ENCODE measurements at regions not wholly inside any gene's neighbourhood (a gene's known extent, or its start where the extent isn't known, plus 50 kb on each side); places are given as distances from the start of the nearest gene placed in this dataset.

DNA sequence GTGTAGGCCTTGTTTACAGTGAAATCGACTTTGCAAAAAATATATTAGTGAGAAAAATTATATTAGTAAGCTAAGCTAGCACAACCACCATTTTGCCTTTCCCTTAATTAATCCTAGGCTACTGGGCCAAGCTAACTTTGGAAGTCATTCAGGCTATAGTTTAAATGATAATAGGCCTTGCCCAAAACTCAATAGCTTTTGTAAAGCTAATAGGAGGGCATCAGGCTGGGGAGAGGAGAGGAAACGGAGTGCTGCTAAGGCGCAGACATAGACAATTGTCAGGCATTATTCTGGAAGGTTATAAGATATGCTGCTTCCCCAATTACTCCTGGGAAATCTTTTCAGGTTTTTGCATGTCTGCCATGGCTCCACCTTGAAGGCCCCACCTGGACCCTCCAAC lies 1286.0 kb downstream of the NSUN3 start:
- Histone ChIP-seq H3K9me3 (ENCODE audit: control insufficient read depth, insufficient read depth, low read length) (peaks cover 4% of the 10 kb centered on the region), H3K36me3 (ENCODE audit: control insufficient read depth, insufficient read depth, low read length) (no peaks in the 10 kb centered on the region), H3K27ac (ENCODE audit: low read length) (no peak overlapping the region), H3K4me3 (ENCODE audit: low read length) (no peak overlapping the region), H3K27me3 (ENCODE audit: control insufficient read depth, insufficient read depth, low read length) (no peaks in the 10 kb centered on the region), H3K4me1 (ENCODE audit: control insufficient read depth, insufficient read depth, low read length) (no peaks in the 10 kb centered on the region)
- H3K27ac Mint-ChIP-seq = no peak overlapping the region
- H3K36me3 Mint-ChIP-seq = no peaks in the 10 kb centered on the region
- no peak overlapping the region for H3K4me3 Mint-ChIP-seq
- no peaks in the 10 kb centered on the region for H3K27me3 Mint-ChIP-seq (ENCODE audit: low read depth in 2 of 2)
- H3K9me3 Mint-ChIP-seq = peaks cover 6 to 19% of the 10 kb centered on the region in 2 donors
- ATAC-seq = no peak
- TF ChIP-seq, protein P1, sequence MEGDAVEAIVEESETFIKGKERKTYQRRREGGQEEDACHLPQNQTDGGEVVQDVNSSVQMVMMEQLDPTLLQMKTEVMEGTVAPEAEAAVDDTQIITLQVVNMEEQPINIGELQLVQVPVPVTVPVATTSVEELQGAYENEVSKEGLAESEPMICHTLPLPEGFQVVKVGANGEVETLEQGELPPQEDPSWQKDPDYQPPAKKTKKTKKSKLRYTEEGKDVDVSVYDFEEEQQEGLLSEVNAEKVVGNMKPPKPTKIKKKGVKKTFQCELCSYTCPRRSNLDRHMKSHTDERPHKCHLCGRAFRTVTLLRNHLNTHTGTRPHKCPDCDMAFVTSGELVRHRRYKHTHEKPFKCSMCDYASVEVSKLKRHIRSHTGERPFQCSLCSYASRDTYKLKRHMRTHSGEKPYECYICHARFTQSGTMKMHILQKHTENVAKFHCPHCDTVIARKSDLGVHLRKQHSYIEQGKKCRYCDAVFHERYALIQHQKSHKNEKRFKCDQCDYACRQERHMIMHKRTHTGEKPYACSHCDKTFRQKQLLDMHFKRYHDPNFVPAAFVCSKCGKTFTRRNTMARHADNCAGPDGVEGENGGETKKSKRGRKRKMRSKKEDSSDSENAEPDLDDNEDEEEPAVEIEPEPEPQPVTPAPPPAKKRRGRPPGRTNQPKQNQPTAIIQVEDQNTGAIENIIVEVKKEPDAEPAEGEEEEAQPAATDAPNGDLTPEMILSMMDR (IDR thresholded peaks at IDR 0.05) = no peak
- H3K4me1 Mint-ChIP-seq = no peaks in the 10 kb centered on the region
- no peak for DNase-seq
- intact Hi-C loops (cut with micrococcal nuclease) = no loop called here
- 93% methylated on average over 2 of the region's 3 CpGs for WGBS (ENCODE audit: insufficient coverage)

DNA sequence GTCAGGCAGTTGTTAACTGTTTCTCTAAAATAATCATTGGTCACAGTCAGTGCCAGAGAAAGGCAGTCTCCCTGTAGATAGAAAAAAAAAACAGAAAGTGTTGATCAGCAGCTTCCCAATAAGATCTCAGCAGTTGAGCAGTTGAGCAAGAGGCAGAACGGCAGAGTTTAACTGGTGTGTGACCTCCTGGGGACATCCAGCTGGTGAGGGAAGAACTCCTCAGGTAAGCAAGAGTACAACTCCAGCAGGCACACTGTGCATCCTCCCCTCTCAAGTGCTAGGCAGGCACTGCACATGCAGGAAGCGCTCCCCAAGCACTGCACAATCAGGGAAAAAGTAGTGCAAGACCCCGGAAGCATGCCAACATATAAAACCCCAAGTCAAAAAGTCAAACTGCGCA lies 1287.2 kb downstream of the NSUN3 start:
- H3K4me3 Mint-ChIP-seq = no peak overlapping the region
- no peaks in the 10 kb centered on the region for H3K4me1 ChIP-seq (ENCODE audit: control insufficient read depth, insufficient read depth, low read length)
- no peak overlapping the region for H3K27ac Mint-ChIP-seq
- TF ChIP-seq, protein P1 (IDR thresholded peaks at IDR 0.05) = no peak
- peaks cover 4% of the 10 kb centered on the region for H3K9me3 ChIP-seq (ENCODE audit: control insufficient read depth, insufficient read depth, low read length)
- peaks cover 5 to 24% of the 10 kb centered on the region in 2 donors for H3K9me3 Mint-ChIP-seq
- DNase-seq (no peak), ATAC-seq (no peak)
- intact Hi-C loops (cut with micrococcal nuclease) = no loop called here
- H3K27me3 ChIP-seq (ENCODE audit: control insufficient read depth, insufficient read depth, low read length) = no peaks in the 10 kb centered on the region
- no peaks in the 10 kb centered on the region for H3K27me3 Mint-ChIP-seq (ENCODE audit: low read depth in 2 of 2)
- H3K4me3 ChIP-seq (ENCODE audit: low read length) = no peak overlapping the region
- H3K36me3 ChIP-seq (ENCODE audit: control insufficient read depth, insufficient read depth, low read length) = no peaks in the 10 kb centered on the region
- 84% methylated on average over 4 of the region's 4 CpGs for WGBS (ENCODE audit: insufficient coverage)
- H3K36me3 Mint-ChIP-seq = no peaks in the 10 kb centered on the region
- no peaks in the 10 kb centered on the region for H3K4me1 Mint-ChIP-seq
- H3K27ac ChIP-seq (ENCODE audit: low read length) = no peak overlapping the region

DNA sequence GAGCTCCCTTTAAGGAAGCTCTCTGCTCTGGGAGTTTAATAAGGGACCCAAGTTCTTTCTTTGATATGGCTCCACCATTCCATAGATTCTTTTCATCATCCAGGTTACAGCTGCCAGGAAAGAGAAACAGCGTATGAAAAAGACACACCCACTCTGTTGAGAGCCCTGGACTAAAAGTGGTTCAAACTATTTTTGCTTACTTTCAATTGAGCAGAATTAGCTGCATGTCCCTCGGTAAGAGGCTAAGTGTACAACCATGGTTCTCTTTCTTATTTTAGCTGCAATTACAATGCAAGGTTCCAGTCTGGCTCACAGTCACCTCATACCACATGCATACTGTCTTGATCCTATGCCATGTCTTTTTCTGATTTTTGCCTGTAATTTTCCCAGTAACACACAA lies 1288.3 kb downstream of the NSUN3 start:
- DNase-seq (no peak), ATAC-seq (no peak)
- no peaks in the 10 kb centered on the region for H3K27me3 ChIP-seq (ENCODE audit: control insufficient read depth, insufficient read depth, low read length)
- 91% methylated on average over 2 of the region's 2 CpGs for WGBS (ENCODE audit: insufficient coverage)
- H3K4me3 ChIP-seq (ENCODE audit: low read length) = no peak overlapping the region
- Mint-ChIP-seq H3K9me3 (peaks cover 5 to 22% of the 10 kb centered on the region in 2 donors), H3K4me3 (no peak overlapping the region), H3K27ac (no peak overlapping the region), H3K27me3 (ENCODE audit: low read depth in 2 of 2) (no peaks in the 10 kb centered on the region), H3K36me3 (no peaks in the 10 kb centered on the region), H3K4me1 (no peaks in the 10 kb centered on the region)
- no peaks in the 10 kb centered on the region for H3K36me3 ChIP-seq (ENCODE audit: control insufficient read depth, insufficient read depth, low read length)
- intact Hi-C loops (cut with micrococcal nuclease) = no loop called here
- peaks cover 4% of the 10 kb centered on the region for H3K9me3 ChIP-seq (ENCODE audit: control insufficient read depth, insufficient read depth, low read length)
- H3K27ac ChIP-seq (ENCODE audit: low read length) = no peak overlapping the region
- no peaks in the 10 kb centered on the region for H3K4me1 ChIP-seq (ENCODE audit: control insufficient read depth, insufficient read depth, low read length)
- TF ChIP-seq, protein P1 (IDR thresholded peaks at IDR 0.05) = no peak

DNA sequence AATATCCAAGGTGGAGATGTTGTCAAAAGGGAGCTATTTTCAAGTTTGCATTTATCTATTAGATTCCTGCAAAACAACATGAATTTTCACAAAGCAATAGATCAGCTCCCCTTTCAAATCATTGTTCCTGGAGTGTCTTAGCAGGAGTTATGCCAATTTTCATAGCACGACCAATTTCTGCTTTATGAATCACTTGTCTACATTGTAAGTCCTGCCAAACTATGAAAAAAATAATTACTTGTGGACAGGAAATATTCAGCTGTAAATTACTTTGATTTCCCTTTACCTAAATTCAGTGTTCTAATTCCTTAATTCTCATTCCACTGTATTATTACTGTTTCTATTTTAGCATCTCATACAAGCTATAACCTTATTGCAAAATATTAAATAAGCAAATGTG lies 1289.6 kb downstream of the NSUN3 start:
- H3K9me3 Mint-ChIP-seq = peaks cover 5 to 20% of the 10 kb centered on the region in 2 donors
- 60% methylated on average over 1 of the region's 1 CpG for WGBS (ENCODE audit: insufficient coverage)
- intact Hi-C loops (cut with micrococcal nuclease) = no loop called here
- no peak overlapping the region for H3K4me3 Mint-ChIP-seq
- H3K36me3 ChIP-seq (ENCODE audit: control insufficient read depth, insufficient read depth, low read length) = no peaks in the 10 kb centered on the region
- no peak for DNase-seq
- no peaks in the 10 kb centered on the region for H3K27me3 ChIP-seq (ENCODE audit: control insufficient read depth, insufficient read depth, low read length)
- no peak overlapping the region for H3K27ac Mint-ChIP-seq
- peaks cover 8% of the 10 kb centered on the region for H3K9me3 ChIP-seq (ENCODE audit: control insufficient read depth, insufficient read depth, low read length)
- no peaks in the 10 kb centered on the region for H3K27me3 Mint-ChIP-seq (ENCODE audit: low read depth in 2 of 2)
- no peaks in the 10 kb centered on the region for H3K36me3 Mint-ChIP-seq
- no peak for ATAC-seq
- H3K27ac ChIP-seq (ENCODE audit: low read length) = no peak overlapping the region
- TF ChIP-seq, protein P1 (IDR thresholded peaks at IDR 0.05) = no peak
- H3K4me3 ChIP-seq (ENCODE audit: low read length) = no peak overlapping the region
- H3K4me1 ChIP-seq (ENCODE audit: control insufficient read depth, insufficient read depth, low read length) = no peaks in the 10 kb centered on the region
- no peaks in the 10 kb centered on the region for H3K4me1 Mint-ChIP-seq

Measured in natural killer cell (primary cell).